Naive thymus-derived CD4-positive, alpha-beta T cell (primary cell): ENCODE measurements at regions not wholly inside any gene's neighbourhood (a gene's known extent, or its start where the extent isn't known, plus 50 kb on each side); places are given as distances from the start of the nearest gene placed in this dataset.

Experiments used
- ATAC-seq: fragments of 150-1000 bp; cut with Tn5 transposase; 2 replicates; pipeline ENCODE4 v1.10.0; 2021; ENCODE audit warnings: mild to moderate bottlenecking, moderate library complexity
- CTCF ChIA-PET: fragments of 350-600 bp; sonication (Branson Sonifier 250); formaldehyde crosslinking; loops from one replicate; lab custom pipeline; 2021; ENCODE audit warnings: antibody characterized with exemption; lab: Charles Lee
- POLR2A ChIA-PET: fragments of 350-600 bp; sonication (Branson Sonifier 250); formaldehyde crosslinking; loops from one replicate; lab custom pipeline; 2021; ENCODE audit warnings: antibody characterized with exemption, inconsistent platforms; lab: Charles Lee
- DNase-seq, 9 donors: peaks; one replicate each; pipeline versions ENCODE4 v3.0.0 to v3.0.0-alpha.2; 2020 to 2022; ENCODE audit warnings: mixed read lengths in 1 of 9
- H3K27ac ChIP-seq: one replicate; pipeline ENCODE4 v1.7.0; 2013; ENCODE audit warnings: mild to moderate bottlenecking, low read depth, low read length, moderate library complexity
- H3K27me3 ChIP-seq, 2 donors: one replicate each; pipeline ENCODE4 v1.7.0; 2013; ENCODE audit warnings: low read length in 2 of 2, mild to moderate bottlenecking in 2 of 2, moderate library complexity in 2 of 2; ENCODE audit not compliant: control insufficient read depth in 2 of 2, insufficient read depth in 2 of 2
- H3K36me3 ChIP-seq, 3 experiments: 1 replicate in 2 of 3; 2 replicates in 1 of 3; pipeline ENCODE4 v1.7.0; 2013; ENCODE audit warnings: low read length in 3 of 3, mild to moderate bottlenecking in 3 of 3, moderate library complexity in 1 of 3; ENCODE audit not compliant: insufficient read depth in 3 of 3, control insufficient read depth in 2 of 3
- H3K4me1 ChIP-seq, 2 donors: one replicate each; pipeline ENCODE4 v1.7.0; 2013; ENCODE audit warnings: low read length in 2 of 2, mild to moderate bottlenecking in 2 of 2, moderate library complexity in 1 of 2; ENCODE audit not compliant: control insufficient read depth in 2 of 2, insufficient read depth in 2 of 2
- H3K4me3 ChIP-seq: 2 replicates; pipeline ENCODE4 v1.7.0; 2013; ENCODE audit warnings: mild to moderate bottlenecking, low read length
- H3K9me3 ChIP-seq, 3 experiments: 1 replicate in 2 of 3; 2 replicates in 1 of 3; pipeline ENCODE4 v1.7.0; 2013; ENCODE audit warnings: low read length in 3 of 3; ENCODE audit not compliant: control insufficient read depth in 2 of 3
- H3K27ac Mint-ChIP-seq, 9 donors: one replicate each; pipeline ENCODE4 v1.8.0; 2020 to 2022; ENCODE audit warnings: mixed read lengths in 9 of 9, mild to moderate bottlenecking in 8 of 9, moderate library complexity in 5 of 9, inconsistent platforms in 2 of 9
- H3K27me3 Mint-ChIP-seq, 5 donors: one replicate each; pipeline ENCODE4 v1.8.0; 2021 to 2022; ENCODE audit warnings: mixed read lengths in 5 of 5, mild to moderate bottlenecking in 1 of 5
- H3K36me3 Mint-ChIP-seq, 5 donors: one replicate each; pipeline ENCODE4 v1.8.0; 2020 to 2022; ENCODE audit warnings: mixed read lengths in 5 of 5, mild to moderate bottlenecking in 3 of 5, inconsistent platforms in 1 of 5
- H3K4me1 Mint-ChIP-seq, 7 donors: one replicate each; pipeline ENCODE4 v1.8.0; 2020 to 2022; ENCODE audit warnings: mixed read lengths in 7 of 7, mild to moderate bottlenecking in 3 of 7, inconsistent platforms in 1 of 7
- H3K4me3 Mint-ChIP-seq, 10 donors: one replicate each; pipeline ENCODE4 v1.8.0; 2020 to 2022; ENCODE audit warnings: mild to moderate bottlenecking in 10 of 10, mixed read lengths in 10 of 10, moderate library complexity in 6 of 10, inconsistent platforms in 2 of 10
- H3K9me3 Mint-ChIP-seq, 11 donors: one replicate each; pipeline ENCODE4 v1.8.0; 2020 to 2022; ENCODE audit warnings: mixed read lengths in 11 of 11, mild to moderate bottlenecking in 4 of 11, inconsistent platforms in 1 of 11, moderate library complexity in 1 of 11
- intact Hi-C, 2 donors: fragments of 100-400 bp; cut with micrococcal nuclease; formaldehyde crosslinking; loops; one replicate each; pipeline ENCODE4 v1.15.1; 2023

DNA sequence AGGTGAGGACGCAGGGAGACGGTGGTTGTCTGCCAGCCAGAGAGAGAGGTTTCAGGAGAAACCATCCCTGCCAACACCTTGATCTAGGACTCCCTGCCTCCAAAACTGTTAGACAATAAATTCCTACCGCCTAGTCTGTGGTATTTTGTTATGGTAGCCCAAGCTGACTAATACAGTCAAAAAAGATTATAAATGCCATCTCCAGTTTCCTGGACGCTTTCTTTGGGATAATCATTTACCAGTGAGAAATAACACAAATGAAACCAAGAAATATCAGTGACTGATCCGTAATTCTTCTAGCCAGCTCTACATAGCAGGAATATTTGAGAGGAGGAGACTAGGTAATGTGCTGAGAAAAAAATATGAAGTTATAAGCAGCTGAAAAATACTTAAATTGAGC is 707.8 kb upstream of the LMCD1 start:
- intact Hi-C loops: no loop called here
- no peaks in the 10 kb centered on the region for H3K9me3 ChIP-seq
- Mint-ChIP-seq H3K9me3 (peaks cover 0 to 2% (median 0%) of the 10 kb centered on the region in 11 donors), H3K27me3 (peaks cover 0 to 3% (median 0%) of the 10 kb centered on the region in 5 donors), H3K4me3 (no peak overlapping the region), H3K36me3 (no peaks in the 10 kb centered on the region), H3K4me1 (no peaks in the 10 kb centered on the region), H3K27ac (no peak overlapping the region)
- H3K27me3 ChIP-seq: no peaks in the 10 kb centered on the region
- no peaks in the 10 kb centered on the region for H3K36me3 ChIP-seq
- no peak overlapping the region for H3K27ac ChIP-seq
- ChIA-PET POLR2A (no interaction called here), CTCF (no interaction called here)
- DNase-seq (no peak), ATAC-seq (no peak)
- H3K4me1 ChIP-seq: no peaks in the 10 kb centered on the region
- H3K4me3 ChIP-seq: no peak overlapping the region

DNA sequence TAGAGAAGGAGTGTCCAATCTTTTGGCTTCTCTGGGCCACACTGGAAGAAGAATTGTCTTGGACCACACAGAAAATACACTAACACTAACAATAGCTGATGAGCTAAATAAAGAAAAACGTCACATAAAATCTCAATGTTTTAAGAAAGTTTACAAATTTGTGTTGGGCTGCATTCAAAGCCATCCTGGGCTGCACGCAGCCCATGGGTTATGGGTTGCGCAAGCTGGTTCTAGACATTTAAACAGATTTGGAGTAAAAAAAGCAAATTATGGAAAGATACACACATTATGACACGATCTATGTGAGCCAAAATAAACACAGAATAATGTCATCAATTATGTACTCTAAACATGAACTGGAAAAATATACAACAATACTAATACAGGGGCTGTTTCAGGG is 703.3 kb upstream of the LMCD1 start:
- POLR2A ChIA-PET: no interaction called here
- ATAC-seq: no peak
- H3K4me3 Mint-ChIP-seq: no peak overlapping the region
- H3K36me3 Mint-ChIP-seq: no peaks in the 10 kb centered on the region
- Histone ChIP-seq H3K4me3 (no peak overlapping the region), H3K36me3 (no peaks in the 10 kb centered on the region), H3K4me1 (no peaks in the 10 kb centered on the region), H3K9me3 (no peaks in the 10 kb centered on the region), H3K27me3 (no peaks in the 10 kb centered on the region), H3K27ac (no peak overlapping the region)
- no peak overlapping the region for H3K27ac Mint-ChIP-seq
- peaks cover 0 to 2% (median 0%) of the 10 kb centered on the region in 11 donors for H3K9me3 Mint-ChIP-seq
- intact Hi-C loops: no loop called here
- CTCF ChIA-PET: no interaction called here
- H3K4me1 Mint-ChIP-seq: peaks cover 0 to 20% (median 7%) of the 10 kb centered on the region in 7 donors
- DNase-seq: no peak
- peaks cover 0 to 3% (median 0%) of the 10 kb centered on the region in 5 donors for H3K27me3 Mint-ChIP-seq

DNA sequence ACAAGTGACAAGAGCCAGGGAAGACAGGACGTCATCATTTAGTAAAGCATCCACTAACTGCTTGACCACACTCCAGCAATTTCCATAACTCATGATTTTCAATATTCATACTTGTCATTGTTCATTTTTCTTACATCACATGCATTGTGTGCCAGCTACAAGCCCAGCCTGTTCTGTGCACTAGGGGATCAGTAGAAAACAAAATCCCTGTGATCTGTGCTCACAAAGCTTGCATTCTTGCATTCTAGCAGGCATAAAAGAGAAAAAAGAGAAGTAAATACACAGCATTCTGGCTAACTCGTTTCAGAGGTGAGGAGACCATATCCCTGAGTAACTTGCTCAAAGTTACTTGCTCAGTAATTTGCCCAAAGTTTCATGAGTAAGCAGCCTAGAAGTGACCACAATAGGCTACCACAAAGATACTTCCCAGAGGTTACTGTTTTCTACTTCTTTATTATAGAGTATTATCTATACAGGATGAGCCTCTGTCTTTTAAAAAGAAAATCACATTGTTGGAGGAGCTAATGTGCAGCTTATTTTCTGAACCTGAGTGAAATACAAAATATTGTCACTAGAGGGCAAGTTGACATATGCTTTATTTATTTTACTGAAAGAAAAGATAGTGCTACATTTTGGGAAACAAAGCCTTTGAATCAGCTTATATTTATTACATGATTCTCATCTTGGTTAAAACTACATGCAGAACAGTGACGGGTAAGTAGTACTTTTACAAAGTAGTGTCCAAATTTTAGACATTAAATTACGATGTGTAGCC is 701.4 kb upstream of the LMCD1 start:
- DNase-seq (peak in 4 of 9 donors; percentile 19 to 44 (median 30)), ATAC-seq (no peak)
- Histone ChIP-seq H3K27ac (no peak overlapping the region), H3K27me3 (no peaks in the 10 kb centered on the region), H3K9me3 (no peaks in the 10 kb centered on the region), H3K36me3 (no peaks in the 10 kb centered on the region), H3K4me3 (no peak overlapping the region), H3K4me1 (no peaks in the 10 kb centered on the region)
- Mint-ChIP-seq H3K9me3 (peaks cover 0 to 4% (median 0%) of the 10 kb centered on the region in 11 donors), H3K27ac (no peak overlapping the region), H3K4me3 (no peak overlapping the region), H3K36me3 (no peaks in the 10 kb centered on the region), H3K4me1 (peaks cover 0 to 23% (median 7%) of the 10 kb centered on the region in 7 donors), H3K27me3 (peaks cover 0 to 3% (median 0%) of the 10 kb centered on the region in 5 donors)
- ChIA-PET POLR2A (no interaction called here), CTCF (interaction anchor here (0.6 to 2.5 kb wide), 8 partner anchors 13 to 617 kb away, joined by 3 to 15 read pairs (median 3); no protein-coding TSS in a partner anchor)
- intact Hi-C loops: loop anchor here (1.0 to 5.0 kb wide), 7 partner anchors 77 to 617 kb away; no protein-coding TSS in a partner anchor

DNA sequence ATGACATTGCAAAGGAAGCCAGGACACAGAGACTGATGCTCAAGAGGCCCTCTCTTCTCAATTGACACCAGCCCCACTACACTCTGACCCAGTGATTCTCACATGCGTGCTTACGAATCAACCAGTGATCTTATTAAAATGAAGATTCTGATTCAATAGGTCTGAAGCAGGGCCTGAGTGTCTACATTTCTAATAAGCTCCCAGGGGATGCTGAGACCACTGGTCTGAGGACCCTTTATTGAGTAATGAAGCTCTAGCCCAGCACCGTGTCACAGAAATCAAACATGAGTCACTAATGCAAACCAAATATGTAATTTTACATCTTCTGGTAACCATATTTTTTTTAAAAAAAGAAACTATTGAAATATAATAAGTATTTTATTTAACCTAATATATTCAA is 689.1 kb upstream of the LMCD1 start:
- H3K9me3 Mint-ChIP-seq: peaks cover 0 to 12% (median 4%) of the 10 kb centered on the region in 11 donors
- no peak overlapping the region for H3K27ac Mint-ChIP-seq
- H3K36me3 Mint-ChIP-seq: peaks cover 0 to 7% (median 0%) of the 10 kb centered on the region in 5 donors
- ATAC-seq: no peak
- H3K9me3 ChIP-seq: no peaks in the 10 kb centered on the region
- no peaks in the 10 kb centered on the region for H3K36me3 ChIP-seq
- no peak overlapping the region for H3K4me3 Mint-ChIP-seq
- no peaks in the 10 kb centered on the region for H3K27me3 Mint-ChIP-seq
- H3K4me1 Mint-ChIP-seq: no peaks in the 10 kb centered on the region
- H3K27ac ChIP-seq: no peak overlapping the region
- H3K4me3 ChIP-seq: no peak overlapping the region
- POLR2A ChIA-PET: no interaction called here
- H3K4me1 ChIP-seq: no peaks in the 10 kb centered on the region
- CTCF ChIA-PET: no interaction called here
- no peaks in the 10 kb centered on the region for H3K27me3 ChIP-seq
- intact Hi-C loops: no loop called here
- no peak for DNase-seq

DNA sequence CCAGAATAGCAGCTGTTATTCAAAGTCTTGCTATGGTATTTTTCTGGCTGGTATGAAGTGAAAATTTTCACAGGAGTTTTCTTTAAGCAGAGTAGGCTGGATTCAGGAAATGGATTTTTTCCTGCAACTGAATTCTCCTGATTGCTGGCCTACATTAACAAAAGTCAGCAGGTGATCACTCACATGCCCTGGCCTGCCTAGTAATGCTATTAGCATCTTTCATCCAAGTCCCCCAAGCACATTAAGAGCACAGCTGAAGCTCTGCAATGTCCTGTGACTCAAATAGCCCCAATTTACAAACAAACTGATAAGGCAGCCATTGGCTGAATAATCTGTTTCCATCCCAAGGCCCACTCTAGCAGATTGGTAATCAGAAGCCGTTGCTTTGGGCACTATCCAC is 688.3 kb upstream of the LMCD1 start:
- Histone ChIP-seq H3K4me3 (no peak overlapping the region), H3K27ac (no peak overlapping the region), H3K9me3 (no peaks in the 10 kb centered on the region), H3K4me1 (no peaks in the 10 kb centered on the region), H3K36me3 (no peaks in the 10 kb centered on the region), H3K27me3 (no peaks in the 10 kb centered on the region)
- Mint-ChIP-seq H3K4me1 (no peaks in the 10 kb centered on the region), H3K36me3 (peaks cover 0 to 7% (median 0%) of the 10 kb centered on the region in 5 donors), H3K27me3 (no peaks in the 10 kb centered on the region), H3K4me3 (no peak overlapping the region), H3K27ac (no peak overlapping the region), H3K9me3 (peaks cover 0 to 12% (median 4%) of the 10 kb centered on the region in 11 donors)
- no peak for DNase-seq
- no peak for ATAC-seq
- intact Hi-C loops: no loop called here
- CTCF ChIA-PET: interaction anchor here (0.8 kb wide), 1 partner anchor 13 kb away, joined by 3 read pairs; no protein-coding TSS in a partner anchor
- POLR2A ChIA-PET: no interaction called here

DNA sequence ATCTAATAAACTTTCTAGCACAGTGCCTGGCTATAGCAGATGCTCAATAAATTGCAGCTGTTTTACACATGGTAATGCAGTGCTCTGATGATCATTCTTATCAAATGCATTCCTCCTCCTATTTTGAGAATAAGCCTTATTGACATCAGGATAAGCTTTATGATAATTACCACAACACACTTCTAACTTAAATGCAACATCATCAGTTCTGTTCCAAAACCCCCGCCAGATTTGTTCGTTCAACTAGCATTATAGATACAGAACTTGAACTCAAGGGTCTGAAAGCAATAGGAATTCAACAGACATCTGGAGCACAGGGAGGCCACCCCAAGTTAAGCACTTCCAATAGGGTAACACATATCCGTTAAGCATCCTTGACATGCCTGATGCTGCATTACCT is 684.4 kb upstream of the LMCD1 start:
- Mint-ChIP-seq H3K4me1 (no peaks in the 10 kb centered on the region), H3K9me3 (peaks cover 0 to 20% (median 9%) of the 10 kb centered on the region in 11 donors), H3K27me3 (peaks cover 0 to 3% (median 0%) of the 10 kb centered on the region in 5 donors), H3K4me3 (no peak overlapping the region), H3K36me3 (peaks cover 0 to 4% (median 0%) of the 10 kb centered on the region in 5 donors), H3K27ac (no peak overlapping the region)
- H3K9me3 ChIP-seq: no peaks in the 10 kb centered on the region
- CTCF ChIA-PET: no interaction called here
- intact Hi-C loops: no loop called here
- no peak overlapping the region for H3K4me3 ChIP-seq
- H3K4me1 ChIP-seq: no peaks in the 10 kb centered on the region
- no peak overlapping the region for H3K27ac ChIP-seq
- no peaks in the 10 kb centered on the region for H3K27me3 ChIP-seq
- no peak for ATAC-seq
- H3K36me3 ChIP-seq: no peaks in the 10 kb centered on the region
- no peak for DNase-seq
- POLR2A ChIA-PET: no interaction called here

DNA sequence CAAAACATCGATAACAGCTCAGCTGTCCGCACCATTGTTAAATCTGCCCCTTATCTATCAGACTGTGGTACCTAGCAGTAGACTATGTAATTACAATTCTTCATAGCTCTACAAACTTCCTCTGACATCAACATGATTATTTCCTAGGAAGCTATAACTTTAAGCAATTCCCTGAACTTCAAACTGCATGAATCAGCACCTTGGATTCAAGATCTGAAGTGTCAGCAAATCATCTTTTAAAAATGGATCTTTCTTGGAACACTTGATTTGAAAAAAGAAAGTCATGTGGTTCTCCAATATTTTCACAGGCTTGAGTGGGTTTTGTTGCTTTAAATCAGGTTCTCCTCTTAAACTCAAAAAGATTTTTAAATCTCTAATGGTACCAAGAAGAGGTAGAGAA is 680.7 kb upstream of the LMCD1 start:
- POLR2A ChIA-PET: no interaction called here
- peaks cover 0 to 3% (median 0%) of the 10 kb centered on the region in 5 donors for H3K27me3 Mint-ChIP-seq
- CTCF ChIA-PET: no interaction called here

More for the DNA sequence above, 680.7 kb upstream of the LMCD1 start:
- ATAC-seq (no peak), DNase-seq (no peak)
- no peaks in the 10 kb centered on the region for H3K4me1 ChIP-seq
- H3K27ac ChIP-seq: no peak overlapping the region
- no peak overlapping the region for H3K4me3 ChIP-seq
- H3K4me1 Mint-ChIP-seq: no peaks in the 10 kb centered on the region
- intact Hi-C loops: no loop called here
- H3K27ac Mint-ChIP-seq: no peak overlapping the region
- peaks cover 0 to 18% (median 3%) of the 10 kb centered on the region in 5 donors for H3K36me3 Mint-ChIP-seq
- H3K9me3 ChIP-seq: peaks cover 0 to 18% (median 7%) of the 10 kb centered on the region in 3 experiments
- H3K4me3 Mint-ChIP-seq: no peak overlapping the region
- H3K27me3 ChIP-seq: no peaks in the 10 kb centered on the region
- H3K36me3 ChIP-seq: no peaks in the 10 kb centered on the region
- peaks cover 9 to 50% (median 31%) of the 10 kb centered on the region in 11 donors for H3K9me3 Mint-ChIP-seq
